IMR-90 (cell line): ENCODE measurements at regions not wholly inside any gene's neighbourhood (a gene's known extent, or its start where the extent isn't known, plus 50 kb on each side); places are given as distances from the start of the nearest gene placed in this dataset.
"Not testable (repeated sequence)": the region's sequence is repeated elsewhere in the genome, so short reads cannot be mapped to it uniquely, and the experiment has no call there.

Experiments
- ATAC-seq: fragments of 200-7000 bp; cut with Tn5 transposase; 2 replicates; pipeline ENCODE4 v1.9.1; 2020; ENCODE audit warnings: low read depth, mild to moderate bottlenecking, moderate library complexity
- BruUV-seq: library from RNA; stranded (reverse); fragments of 400-500 nt; replicated peaks from 2 replicates; lab custom pipeline; 2021; lab: Mats Ljungman, UMichigan
- CTCF ChIA-PET: fragments of 300-600 bp; formaldehyde crosslinking; extraction: SDS; loops from one replicate; lab custom pipeline; 2021; ENCODE audit warnings: antibody characterized with exemption; lab: Yijun Ruan, JAX
- POLR2A ChIA-PET: fragments of 300-600 bp; sonication (Branson Sonifier 250); formaldehyde crosslinking; loops from one replicate; lab custom pipeline; 2022; ENCODE audit warnings: antibody characterized with exemption; ENCODE audit not compliant: unreplicated experiment; lab: Charles Lee
- DNase-seq: peaks from one replicate; pipeline ENCODE4 v3.0.0; 2013
- H2AFZ ChIP-seq: replicated peaks from 2 replicates; pipeline ENCODE3; 2013; ENCODE audit warnings: low read length, mild to moderate bottlenecking; ENCODE audit not compliant: poor library complexity
- H2AK5ac ChIP-seq: 2 replicates; pipeline ENCODE4 v1.6.1; 2013; ENCODE audit warnings: low read depth, low read length, inconsistent platforms
- H2AK9ac ChIP-seq: replicated peaks from 2 replicates; pipeline ENCODE3; 2013; ENCODE audit warnings: mild to moderate bottlenecking, low read depth, low read length, moderate library complexity; ENCODE audit not compliant: poor library complexity
- H2BK120ac ChIP-seq: 2 replicates; pipeline ENCODE4 v1.6.1; 2013; ENCODE audit warnings: low read depth, low read length, inconsistent platforms
- H2BK15ac ChIP-seq: 3 replicates; pipeline ENCODE4 v1.6.1; 2013; ENCODE audit warnings: low read depth, low read length, inconsistent platforms
- H2BK20ac ChIP-seq: 2 replicates; pipeline ENCODE4 v1.6.1; 2013; ENCODE audit warnings: low read depth, mild to moderate bottlenecking, inconsistent platforms, low read length, moderate library complexity
- H2BK5ac ChIP-seq: 2 replicates; pipeline ENCODE4 v1.6.1; 2013; ENCODE audit warnings: mild to moderate bottlenecking, low read depth, low read length, inconsistent platforms; ENCODE audit not compliant: poor library complexity, severe bottlenecking
- H3K14ac ChIP-seq: replicated peaks from 2 replicates; pipeline ENCODE4 v1.6.1; 2013; ENCODE audit warnings: low read depth, low read length, inconsistent platforms
- H3K18ac ChIP-seq: 2 replicates; pipeline ENCODE4 v1.6.1; 2013; ENCODE audit warnings: low read depth, low read length, control low read depth
- H3K23ac ChIP-seq: 2 replicates; pipeline ENCODE4 v1.6.1; 2013; ENCODE audit warnings: low read depth, low read length, inconsistent platforms
- H3K27ac ChIP-seq: 2 replicates; pipeline ENCODE4 v1.5.1; 2013; ENCODE audit warnings: mild to moderate bottlenecking, control low read depth, low read length; ENCODE audit not compliant: insufficient read depth
- H3K27me3 ChIP-seq: 2 replicates; pipeline ENCODE4 v1.6.1; 2013; ENCODE audit warnings: low read length; ENCODE audit not compliant: control insufficient read depth, insufficient read depth
- H3K36me3 ChIP-seq: 2 replicates; pipeline ENCODE4 v1.6.1; 2013; ENCODE audit warnings: low read length, mixed read lengths; ENCODE audit not compliant: control insufficient read depth, insufficient read depth
- H3K4ac ChIP-seq: 2 replicates; pipeline ENCODE4 v1.6.1; 2013; ENCODE audit warnings: low read depth, low read length, inconsistent platforms
- H3K4me1 ChIP-seq: 2 replicates; pipeline ENCODE4 v1.6.1; 2013; ENCODE audit warnings: low read length, mixed read lengths; ENCODE audit not compliant: control insufficient read depth, insufficient read depth
- H3K4me2 ChIP-seq: 2 replicates; pipeline ENCODE4 v1.6.1; 2013; ENCODE audit warnings: low read depth, mild to moderate bottlenecking, control low read depth, low read length, moderate library complexity
- H3K4me3 ChIP-seq: 2 replicates; pipeline ENCODE4 v1.5.1; 2013; ENCODE audit warnings: low read depth, mild to moderate bottlenecking, control low read depth, low read length, moderate library complexity; ENCODE audit not compliant: insufficient read depth
- H3K56ac ChIP-seq: 2 replicates; pipeline ENCODE4 v1.6.1; 2013; ENCODE audit warnings: low read length, inconsistent platforms; ENCODE audit not compliant: insufficient read depth; ENCODE audit errors: extremely low read depth
- H3K79me1 ChIP-seq, 2 experiments: 2 replicates each; pipeline ENCODE4 v1.6.1; 2013; ENCODE audit warnings: low read length in 2 of 2, inconsistent platforms in 1 of 2, low read depth in 1 of 2
- H3K9ac ChIP-seq: 2 replicates; pipeline ENCODE4 v1.6.1; 2013; ENCODE audit warnings: low read depth, low read length, control low read depth
- H3K9me1 ChIP-seq: 2 replicates; pipeline ENCODE4 v1.6.1; 2013; ENCODE audit warnings: low read length, inconsistent platforms; ENCODE audit not compliant: insufficient read depth
- H3K9me3 ChIP-seq: 2 replicates; pipeline ENCODE4 v1.6.1; 2013; ENCODE audit warnings: low read length; ENCODE audit not compliant: control insufficient read depth, insufficient read depth
- H4K20me1 ChIP-seq: 2 replicates; pipeline ENCODE4 v1.6.1; 2013; ENCODE audit warnings: low read length, inconsistent platforms; ENCODE audit not compliant: insufficient read depth
- H4K5ac ChIP-seq: 2 replicates; pipeline ENCODE4 v1.6.1; 2013; ENCODE audit warnings: mild to moderate bottlenecking, low read depth, low read length, control low read depth
- H4K8ac ChIP-seq, 2 experiments: 2 replicates each; pipeline ENCODE4 v1.6.1; 2013; ENCODE audit warnings: low read depth in 2 of 2, low read length in 2 of 2, control low read depth in 1 of 2, inconsistent platforms in 1 of 2
- H4K91ac ChIP-seq: 2 replicates; pipeline ENCODE4 v1.6.1; 2013; ENCODE audit warnings: low read depth, low read length, inconsistent platforms; ENCODE audit not compliant: insufficient read depth
- WGBS, 2 experiments: methylation state at CpG; one replicate each; pipeline versions ENCODE4 v1.1.5 to v1.1.7; 2013; ENCODE audit warnings: missing lambda C conversion rate in 2 of 2; ENCODE audit not compliant: insufficient read length in 1 of 2; ENCODE audit errors: extremely low coverage in 2 of 2; 5-methylcytosine and 5-hydroxymethylcytosine counted together
- dilution Hi-C: fragments of 300-500 bp; cut with HindIII; formaldehyde crosslinking; loops from one replicate; pipeline ENCODE4 v1.14.3; 2018; ENCODE audit warnings: low sequenced_read_pairs; ENCODE audit not compliant: unreplicated experiment
- in situ Hi-C: fragments of 300-500 bp; cut with MboI; formaldehyde crosslinking; loops from 3 replicates; pipeline ENCODE4 v1.14.3; 2019; ENCODE audit warnings: low sequenced_read_pairs, inconsistent platforms, mixed read lengths
- intact Hi-C: fragments of 100-400 bp; cut with micrococcal nuclease; formaldehyde crosslinking; loops from 2 replicates; pipeline ENCODE4 v1.10.0; 2022

DNA sequence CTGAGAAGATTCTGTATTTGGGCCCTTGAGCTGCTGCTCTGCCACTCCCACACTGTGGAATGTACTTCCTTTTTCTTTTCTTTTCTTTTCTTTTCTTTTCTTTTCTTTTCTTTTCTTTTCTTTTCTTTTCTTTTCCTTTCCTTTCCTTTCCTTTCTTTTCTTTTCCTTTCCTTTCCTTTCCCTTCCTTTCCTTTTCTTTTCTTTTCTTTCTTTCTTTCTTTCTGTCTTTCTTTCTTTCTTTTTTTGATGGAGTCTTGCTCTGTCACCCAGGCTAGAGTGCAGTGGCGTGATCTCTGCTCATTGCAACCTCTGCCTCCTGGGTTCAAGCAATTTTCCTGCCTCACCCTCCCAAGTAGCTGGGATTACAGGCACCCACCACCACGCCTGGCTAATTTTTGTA is 89.8 kb downstream of the DNAAF6 start:
- in situ Hi-C loops, H2BK5ac ChIP-seq, H3K9me3 ChIP-seq, CTCF ChIA-PET, H2AK9ac ChIP-seq, ATAC-seq, H3K4me1 ChIP-seq, H3K4ac ChIP-seq, H3K56ac ChIP-seq, dilution Hi-C loops, H3K14ac ChIP-seq, H3K18ac ChIP-seq, H2BK120ac ChIP-seq, H4K91ac ChIP-seq, H2AK5ac ChIP-seq, H3K4me3 ChIP-seq, H3K27me3 ChIP-seq, H3K36me3 ChIP-seq, H2AFZ ChIP-seq, H4K8ac ChIP-seq, H2BK15ac ChIP-seq, H3K79me1 ChIP-seq, POLR2A ChIA-PET, H3K9me1 ChIP-seq, H4K20me1 ChIP-seq, intact Hi-C loops, BruUV-seq, DNase-seq, H3K4me2 ChIP-seq, H3K23ac ChIP-seq, H4K5ac ChIP-seq, H3K27ac ChIP-seq, H3K9ac ChIP-seq, H2BK20ac ChIP-seq: not testable (repeated sequence)
- WGBS, 2 experiments, result no CpG with 5 or more reads among the region's 2 CpGs
